ENCODE measurements at regions not wholly inside any gene's neighbourhood (a gene's known extent, or its start where the extent isn't known, plus 50 kb on each side); places are given as distances from the start of the nearest gene placed in this dataset.

- no peak overlapping the region for H3K4me3 ChIP-seq
- no peaks in the 10 kb centered on the region for H3K4me1 ChIP-seq (ENCODE audit: insufficient read depth)
- intact Hi-C loops (cut with DNase I): no loop called here
- H3K9me3 ChIP-seq: no peaks in the 10 kb centered on the region
- WGBS, 3 donors: 84 to 89% (median 88%) methylated on average over 6 of the region's 6 CpGs
- DNase-seq: no peak
- H3K36me3 ChIP-seq: no peaks in the 10 kb centered on the region
- H3K27ac ChIP-seq: no peak overlapping the region
- no peak for TF ChIP-seq POLR2A (IDR thresholded peaks at IDR 0.05)
- TF ChIP-seq EP300 (IDR thresholded peaks at IDR 0.05): no peak
- no peak for TF ChIP-seq CTCF (IDR thresholded peaks at IDR 0.05)
- no peaks in the 10 kb centered on the region for H3K27me3 ChIP-seq
These were observed 289.7 kb downstream of the BRD1 start for GRCh38 chr22:49538006-49538405.

- no peak overlapping the region for H3K27ac ChIP-seq
- H3K36me3 ChIP-seq: no peaks in the 10 kb centered on the region
- H3K9me3 ChIP-seq: no peaks in the 10 kb centered on the region
- intact Hi-C loops (cut with DNase I): no loop called here
- no peak overlapping the region for H3K4me3 ChIP-seq
- no peaks in the 10 kb centered on the region for H3K27me3 ChIP-seq
- 20 to 26% (median 25%) methylated on average over 17 of the region's 17 CpGs for WGBS, 3 donors
- TF ChIP-seq EP300 (IDR thresholded peaks at IDR 0.05) (no peak), CTCF (IDR thresholded peaks at IDR 0.05) (no peak), POLR2A (IDR thresholded peaks at IDR 0.05) (no peak)
- peak in 1 of 5 donors; percentile 13 for DNase-seq
- H3K4me1 ChIP-seq (ENCODE audit: insufficient read depth): no peaks in the 10 kb centered on the region
These were observed 291.0 kb downstream of the BRD1 start for GRCh38 chr22:49536571-49537131.

- H3K4me1 ChIP-seq (ENCODE audit: insufficient read depth): no peaks in the 10 kb centered on the region
- peak in 1 of 5 donors; percentile 10 for DNase-seq
- TF ChIP-seq CTCF (IDR thresholded peaks at IDR 0.05) (no peak), POLR2A (IDR thresholded peaks at IDR 0.05) (no peak), EP300 (IDR thresholded peaks at IDR 0.05) (no peak)
- H3K27ac ChIP-seq: no peak overlapping the region
- no peaks in the 10 kb centered on the region for H3K36me3 ChIP-seq
- WGBS, 3 donors: 80 to 85% (median 81%) methylated on average over 16 of the region's 16 CpGs
- intact Hi-C loops (cut with DNase I): no loop called here
- no peak overlapping the region for H3K4me3 ChIP-seq
- no peaks in the 10 kb centered on the region for H3K9me3 ChIP-seq
- no peaks in the 10 kb centered on the region for H3K27me3 ChIP-seq
These were observed 292.0 kb downstream of the BRD1 start for GRCh38 chr22:49535527-49536125.

- TF ChIP-seq POLR2A (IDR thresholded peaks at IDR 0.05) (no peak), CTCF (IDR thresholded peaks at IDR 0.05) (no peak), EP300 (IDR thresholded peaks at IDR 0.05) (no peak)
- Histone ChIP-seq H3K4me3 (no peak overlapping the region), H3K27ac (no peak overlapping the region), H3K9me3 (no peaks in the 10 kb centered on the region), H3K27me3 (no peaks in the 10 kb centered on the region), H3K4me1 (ENCODE audit: insufficient read depth) (no peaks in the 10 kb centered on the region), H3K36me3 (no peaks in the 10 kb centered on the region)
- intact Hi-C loops (cut with DNase I): no loop called here
- DNase-seq: peak in 1 of 5 donors; percentile 7
- WGBS, 3 donors: 90 to 94% (median 92%) methylated on average over 9 of the region's 9 CpGs
These were observed 292.5 kb downstream of the BRD1 start for GRCh38 chr22:49535126-49535525.
